ENCODE measurements at regions not wholly inside any gene's neighbourhood (a gene's known extent, or its start where the extent isn't known, plus 50 kb on each side); places are given as distances from the start of the nearest gene placed in this dataset.
A peak's percentile ranks its signal among the peaks of the same experiment; 100 is the strongest.

DNA sequence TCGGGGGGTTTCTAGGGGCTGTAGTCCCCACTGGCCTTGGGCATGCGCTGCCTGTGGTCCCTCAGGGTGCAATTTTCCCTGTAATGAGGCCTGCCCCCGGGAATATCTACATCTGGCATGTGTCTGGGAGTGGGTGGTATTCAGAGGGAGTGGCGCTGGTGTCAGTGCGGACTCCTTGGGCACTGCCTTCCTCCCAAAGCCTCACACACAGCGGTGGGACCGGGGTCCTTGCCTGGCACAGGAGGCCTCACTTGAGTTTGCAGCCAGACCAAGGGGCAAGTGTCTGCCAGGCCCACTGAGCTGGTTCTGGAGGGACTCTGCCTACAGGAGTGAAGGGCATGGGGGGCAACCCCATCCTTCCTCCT, 53.5 kb upstream of the PCSK6 start:
- TF ChIP-seq, protein P1, sequence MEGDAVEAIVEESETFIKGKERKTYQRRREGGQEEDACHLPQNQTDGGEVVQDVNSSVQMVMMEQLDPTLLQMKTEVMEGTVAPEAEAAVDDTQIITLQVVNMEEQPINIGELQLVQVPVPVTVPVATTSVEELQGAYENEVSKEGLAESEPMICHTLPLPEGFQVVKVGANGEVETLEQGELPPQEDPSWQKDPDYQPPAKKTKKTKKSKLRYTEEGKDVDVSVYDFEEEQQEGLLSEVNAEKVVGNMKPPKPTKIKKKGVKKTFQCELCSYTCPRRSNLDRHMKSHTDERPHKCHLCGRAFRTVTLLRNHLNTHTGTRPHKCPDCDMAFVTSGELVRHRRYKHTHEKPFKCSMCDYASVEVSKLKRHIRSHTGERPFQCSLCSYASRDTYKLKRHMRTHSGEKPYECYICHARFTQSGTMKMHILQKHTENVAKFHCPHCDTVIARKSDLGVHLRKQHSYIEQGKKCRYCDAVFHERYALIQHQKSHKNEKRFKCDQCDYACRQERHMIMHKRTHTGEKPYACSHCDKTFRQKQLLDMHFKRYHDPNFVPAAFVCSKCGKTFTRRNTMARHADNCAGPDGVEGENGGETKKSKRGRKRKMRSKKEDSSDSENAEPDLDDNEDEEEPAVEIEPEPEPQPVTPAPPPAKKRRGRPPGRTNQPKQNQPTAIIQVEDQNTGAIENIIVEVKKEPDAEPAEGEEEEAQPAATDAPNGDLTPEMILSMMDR (conservative IDR thresholded peaks at IDR 0.05; ENCODE audit: low read depth, low read length) = no peak
- no peak for TF ChIP-seq EZH2 (IDR thresholded peaks at IDR 0.05; ENCODE audit: borderline replicate concordance, low read depth, low read length, poor library complexity, severe bottlenecking)
- DNase-seq (ENCODE audit: low spot score) = no peak
- BruUV-seq (replicated peaks) = no TSS peak
- no peaks in the 10 kb centered on the region for H3K9me3 ChIP-seq (ENCODE audit: low read depth, low read length, poor library complexity, severe bottlenecking)
- intact Hi-C loops (cut with micrococcal nuclease; ENCODE audit: unreplicated experiment) = no loop called here
- H3K36me3 ChIP-seq (ENCODE audit: insufficient read depth, low read length, poor library complexity, severe bottlenecking) = no peaks in the 10 kb centered on the region
- CTCF ChIA-PET = no interaction called here
- no peak overlapping the region for H3K27ac ChIP-seq (ENCODE audit: low read depth, low read length, poor library complexity, severe bottlenecking)
- peaks cover 47% of the 10 kb centered on the region for H3K27me3 ChIP-seq (replicated peaks; ENCODE audit: insufficient read depth, low read depth, low read length, poor library complexity)
- POLR2A ChIA-PET (ENCODE audit: low non-redundant PET) = no interaction called here
- no peak overlapping the region for H3K4me3 ChIP-seq (ENCODE audit: low read depth, low read length, poor library complexity, severe bottlenecking)
- no peaks in the 10 kb centered on the region for H3K4me1 ChIP-seq (ENCODE audit: insufficient read depth, low read length, poor library complexity, severe bottlenecking)

DNA sequence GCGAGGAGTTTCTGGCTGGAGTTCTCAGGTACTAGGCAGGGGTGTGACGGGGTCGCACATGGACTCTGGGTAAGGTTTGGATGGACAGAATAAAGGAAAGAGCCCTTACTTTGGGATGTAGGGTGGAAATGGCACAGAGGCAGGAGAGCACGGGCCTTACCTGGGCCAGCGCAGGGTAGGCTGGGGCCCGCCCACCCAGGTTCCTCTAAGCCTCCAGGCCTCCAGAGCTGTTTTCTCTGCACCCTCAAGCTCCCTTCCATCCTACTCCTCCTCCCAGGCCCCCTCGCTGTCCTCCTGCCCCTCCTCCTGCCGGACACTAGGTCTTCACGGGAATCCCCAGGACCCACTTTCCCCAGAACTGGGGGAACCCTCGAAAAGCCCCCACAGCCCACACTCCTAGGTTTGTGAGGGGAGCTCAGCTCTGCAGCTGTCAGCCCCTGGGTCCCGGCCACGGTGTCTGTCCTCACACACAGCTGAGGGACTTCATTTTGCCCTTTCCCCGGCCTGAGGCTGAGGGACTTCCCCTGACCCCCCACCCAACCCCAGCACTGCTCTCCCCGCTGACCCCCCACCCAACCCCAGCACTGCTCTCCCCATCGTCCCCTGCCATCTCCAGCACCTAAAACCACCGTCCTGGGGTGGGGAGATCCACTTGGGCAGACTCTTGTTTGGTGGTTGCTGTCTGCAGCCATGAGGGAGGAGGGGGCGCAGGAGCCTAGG, 53.0 kb upstream of the PCSK6 start:
- intact Hi-C loops (cut with micrococcal nuclease; ENCODE audit: unreplicated experiment) = no loop called here
- no TSS peak for BruUV-seq (replicated peaks)

DNA sequence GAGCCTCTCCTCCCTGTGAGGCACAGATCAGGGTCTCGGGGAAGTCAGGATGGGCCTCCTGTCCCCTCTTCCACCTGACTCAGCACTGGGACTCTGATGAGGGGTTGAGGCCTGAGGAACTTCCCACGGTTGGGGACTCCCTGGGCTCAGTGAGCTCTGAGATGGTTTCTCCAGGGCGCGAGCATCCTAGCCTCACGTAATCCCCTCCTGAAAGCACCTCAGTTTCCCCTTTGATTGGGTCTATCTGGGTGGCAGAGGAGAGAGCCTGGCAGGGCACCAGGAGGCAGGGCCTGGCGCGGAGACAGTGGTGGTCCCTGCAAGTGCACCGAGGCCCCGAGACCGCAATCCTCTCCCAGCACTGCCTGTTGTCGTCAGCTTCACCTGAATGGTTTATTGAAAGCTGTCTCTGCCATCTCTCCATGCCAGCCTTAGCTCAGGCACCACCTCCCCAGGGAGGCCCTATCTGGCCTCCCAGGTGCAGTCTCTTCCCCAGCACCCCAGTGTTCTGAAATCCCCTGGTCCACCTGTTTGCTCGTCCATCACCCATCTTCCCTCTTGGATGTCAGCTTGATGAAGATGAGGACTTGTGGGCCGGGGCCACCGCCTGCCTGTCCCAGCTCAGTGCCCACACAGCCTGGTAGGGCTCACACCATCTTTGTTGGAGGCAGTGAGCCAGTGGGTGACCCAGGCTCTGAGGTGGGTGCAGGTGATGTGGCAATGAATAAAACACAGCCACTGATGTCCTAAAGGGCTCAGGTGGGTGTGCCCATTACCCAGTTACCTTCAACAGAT, 52.2 kb upstream of the PCSK6 start:
- no TSS peak for BruUV-seq (replicated peaks)
- H3K27ac ChIP-seq (ENCODE audit: low read depth, low read length, poor library complexity, severe bottlenecking) = no peak overlapping the region
- no peak for DNase-seq (ENCODE audit: low spot score)
- H3K36me3 ChIP-seq (ENCODE audit: insufficient read depth, low read length, poor library complexity, severe bottlenecking) = no peaks in the 10 kb centered on the region
- no peak overlapping the region for H3K4me3 ChIP-seq (ENCODE audit: low read depth, low read length, poor library complexity, severe bottlenecking)
- ChIA-PET CTCF (no interaction called here), POLR2A (ENCODE audit: low non-redundant PET) (no interaction called here)
- no peaks in the 10 kb centered on the region for H3K9me3 ChIP-seq (ENCODE audit: low read depth, low read length, poor library complexity, severe bottlenecking)
- H3K27me3 ChIP-seq (replicated peaks; ENCODE audit: insufficient read depth, low read depth, low read length, poor library complexity) = peaks cover 34% of the 10 kb centered on the region
- no peak for TF ChIP-seq EZH2 (IDR thresholded peaks at IDR 0.05; ENCODE audit: borderline replicate concordance, low read depth, low read length, poor library complexity, severe bottlenecking)
- TF ChIP-seq, protein P1 (conservative IDR thresholded peaks at IDR 0.05; ENCODE audit: low read depth, low read length) = no peak
- H3K4me1 ChIP-seq (ENCODE audit: insufficient read depth, low read length, poor library complexity, severe bottlenecking) = no peaks in the 10 kb centered on the region
- intact Hi-C loops (cut with micrococcal nuclease; ENCODE audit: unreplicated experiment) = no loop called here

More for the DNA sequence above, 53.0 kb upstream of the PCSK6 start:
- ChIA-PET CTCF (no interaction called here), POLR2A (ENCODE audit: low non-redundant PET) (no interaction called here)
- H3K9me3 ChIP-seq (ENCODE audit: low read depth, low read length, poor library complexity, severe bottlenecking) = no peaks in the 10 kb centered on the region
- no peak overlapping the region for H3K4me3 ChIP-seq (ENCODE audit: low read depth, low read length, poor library complexity, severe bottlenecking)
- no peak for TF ChIP-seq EZH2 (IDR thresholded peaks at IDR 0.05; ENCODE audit: borderline replicate concordance, low read depth, low read length, poor library complexity, severe bottlenecking)
- TF ChIP-seq, protein P1 (conservative IDR thresholded peaks at IDR 0.05; ENCODE audit: low read depth, low read length) = no peak
- no peak overlapping the region for H3K27ac ChIP-seq (ENCODE audit: low read depth, low read length, poor library complexity, severe bottlenecking)
- H3K36me3 ChIP-seq (ENCODE audit: insufficient read depth, low read length, poor library complexity, severe bottlenecking) = no peaks in the 10 kb centered on the region
- H3K27me3 ChIP-seq (replicated peaks; ENCODE audit: insufficient read depth, low read depth, low read length, poor library complexity) = peaks cover 41% of the 10 kb centered on the region
- no peaks in the 10 kb centered on the region for H3K4me1 ChIP-seq (ENCODE audit: insufficient read depth, low read length, poor library complexity, severe bottlenecking)
- peak; percentile 37 for DNase-seq (ENCODE audit: low spot score)
